ENCODE measurements at regions not wholly inside any gene's neighbourhood (a gene's known extent, or its start where the extent isn't known, plus 50 kb on each side); places are given as distances from the start of the nearest gene placed in this dataset.

DNA sequence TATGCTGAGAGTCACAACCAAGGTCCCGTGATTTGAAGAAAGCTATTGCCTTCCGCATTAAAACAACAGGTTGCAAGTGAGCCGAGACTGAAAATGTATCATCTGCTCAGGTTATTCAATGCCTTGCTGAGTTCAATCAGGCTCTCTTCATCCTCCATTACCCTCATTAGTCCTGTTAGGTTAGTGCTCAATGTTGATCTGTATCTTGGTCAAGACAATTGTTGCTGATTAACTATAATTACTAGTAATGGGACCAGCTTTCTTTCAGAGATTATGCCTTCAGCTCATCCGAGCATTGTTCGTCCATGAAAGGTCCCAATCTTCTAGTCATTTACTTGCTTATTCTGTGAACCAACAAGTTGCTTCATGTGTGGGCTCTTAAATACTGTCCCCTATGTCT lies 534.6 kb upstream of the FAM241A start:
- TF ChIP-seq RAD21 (IDR thresholded peaks at IDR 0.05) = no peak
- no peak for TF ChIP-seq CTCF (IDR thresholded peaks at IDR 0.05; ENCODE audit: low read depth, low read length, missing input control)
- no peak for TF ChIP-seq GABPA (IDR thresholded peaks at IDR 0.05 in 1 of 2, conservative IDR thresholded peaks at IDR 0.05 in 1 of 2)
- no peak for TF ChIP-seq TAF1 (conservative IDR thresholded peaks at IDR 0.05)
- TF ChIP-seq EGR1 (IDR thresholded peaks at IDR 0.05; ENCODE audit: low read depth in 2 of 2) = no peak
- TF ChIP-seq, protein P1, sequence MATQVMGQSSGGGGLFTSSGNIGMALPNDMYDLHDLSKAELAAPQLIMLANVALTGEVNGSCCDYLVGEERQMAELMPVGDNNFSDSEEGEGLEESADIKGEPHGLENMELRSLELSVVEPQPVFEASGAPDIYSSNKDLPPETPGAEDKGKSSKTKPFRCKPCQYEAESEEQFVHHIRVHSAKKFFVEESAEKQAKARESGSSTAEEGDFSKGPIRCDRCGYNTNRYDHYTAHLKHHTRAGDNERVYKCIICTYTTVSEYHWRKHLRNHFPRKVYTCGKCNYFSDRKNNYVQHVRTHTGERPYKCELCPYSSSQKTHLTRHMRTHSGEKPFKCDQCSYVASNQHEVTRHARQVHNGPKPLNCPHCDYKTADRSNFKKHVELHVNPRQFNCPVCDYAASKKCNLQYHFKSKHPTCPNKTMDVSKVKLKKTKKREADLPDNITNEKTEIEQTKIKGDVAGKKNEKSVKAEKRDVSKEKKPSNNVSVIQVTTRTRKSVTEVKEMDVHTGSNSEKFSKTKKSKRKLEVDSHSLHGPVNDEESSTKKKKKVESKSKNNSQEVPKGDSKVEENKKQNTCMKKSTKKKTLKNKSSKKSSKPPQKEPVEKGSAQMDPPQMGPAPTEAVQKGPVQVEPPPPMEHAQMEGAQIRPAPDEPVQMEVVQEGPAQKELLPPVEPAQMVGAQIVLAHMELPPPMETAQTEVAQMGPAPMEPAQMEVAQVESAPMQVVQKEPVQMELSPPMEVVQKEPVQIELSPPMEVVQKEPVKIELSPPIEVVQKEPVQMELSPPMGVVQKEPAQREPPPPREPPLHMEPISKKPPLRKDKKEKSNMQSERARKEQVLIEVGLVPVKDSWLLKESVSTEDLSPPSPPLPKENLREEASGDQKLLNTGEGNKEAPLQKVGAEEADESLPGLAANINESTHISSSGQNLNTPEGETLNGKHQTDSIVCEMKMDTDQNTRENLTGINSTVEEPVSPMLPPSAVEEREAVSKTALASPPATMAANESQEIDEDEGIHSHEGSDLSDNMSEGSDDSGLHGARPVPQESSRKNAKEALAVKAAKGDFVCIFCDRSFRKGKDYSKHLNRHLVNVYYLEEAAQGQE (IDR thresholded peaks at IDR 0.05) = no peak
- no peak for TF ChIP-seq HNF4A (conservative IDR thresholded peaks at IDR 0.05)
- no peak for TF ChIP-seq SP1 (IDR thresholded peaks at IDR 0.05)

All from liver (tissue), 3 donors.